GM19025 (cell line): ENCODE measurements at regions not wholly inside any gene's neighbourhood (a gene's known extent, or its start where the extent isn't known, plus 50 kb on each side); places are given as distances from the start of the nearest gene placed in this dataset.
"Not testable (repeated sequence)": the region's sequence is repeated elsewhere in the genome, so short reads cannot be mapped to it uniquely, and the experiment has no call there.

Experiments used
- ATAC-seq: cut with Tn5 transposase; IDR thresholded peaks from one replicate; pipeline ENCODE4 v1.9.1; 2021; ENCODE audit warnings: mild to moderate bottlenecking, low read depth, moderate library complexity; ENCODE audit not compliant: unreplicated experiment

DNA sequence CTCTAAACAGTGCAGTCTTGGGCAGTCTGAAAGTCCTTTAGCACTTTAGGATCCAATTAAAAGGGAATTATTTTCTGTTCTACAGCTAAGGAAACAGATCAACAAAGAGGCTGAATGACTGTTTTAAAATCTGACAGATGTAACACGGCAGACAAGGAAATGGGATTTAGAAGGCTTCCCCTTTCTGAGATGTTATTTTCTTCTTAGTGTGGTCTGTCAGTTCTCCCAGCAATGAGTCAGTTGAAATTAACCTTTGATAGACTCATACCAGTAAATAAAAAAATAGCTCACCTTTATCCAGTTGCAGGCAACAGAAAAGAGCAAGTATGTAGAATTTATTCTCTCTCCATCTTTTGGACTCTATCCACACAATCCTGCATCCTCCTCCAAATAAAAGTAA, 98.1 kb downstream of the NEDD1 start:
- ATAC-seq: no peak

DNA sequence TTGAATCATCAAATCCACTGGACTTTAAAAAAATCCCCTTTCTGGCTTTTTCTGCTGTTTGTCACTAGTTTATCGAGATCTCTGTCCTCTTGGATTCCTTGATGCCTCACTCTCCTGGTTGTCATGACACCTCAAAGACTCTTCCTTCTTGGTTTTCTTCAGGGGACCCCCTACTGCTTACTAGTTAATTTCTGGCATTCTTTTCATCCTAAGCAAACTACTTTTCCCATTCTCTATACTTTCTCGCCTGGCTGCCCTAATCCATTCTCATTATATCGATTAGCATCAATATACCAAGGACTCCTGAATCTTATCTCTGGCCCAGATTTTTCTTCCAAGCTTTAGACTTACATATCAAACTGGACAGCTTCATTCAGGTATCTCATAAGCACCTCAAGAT, 98.6 kb downstream of the NEDD1 start:
- ATAC-seq: no peak

- no peak for ATAC-seq
Observed at GRCh38 chr12:97006585-97006984, 99.5 kb downstream of the NEDD1 start.

GRCh38 chr12:97016163-97016562, 109.1 kb downstream of the NEDD1 start:
- no peak for ATAC-seq

GRCh38 chr12:97017213-97017612, 110.2 kb downstream of the NEDD1 start:
- ATAC-seq: no peak

- ATAC-seq: no peak
Observed at GRCh38 chr12:97022536-97023230, 115.6 kb downstream of the NEDD1 start.

- no peak for ATAC-seq
Observed at GRCh38 chr12:97024393-97024792, 117.3 kb downstream of the NEDD1 start.

DNA sequence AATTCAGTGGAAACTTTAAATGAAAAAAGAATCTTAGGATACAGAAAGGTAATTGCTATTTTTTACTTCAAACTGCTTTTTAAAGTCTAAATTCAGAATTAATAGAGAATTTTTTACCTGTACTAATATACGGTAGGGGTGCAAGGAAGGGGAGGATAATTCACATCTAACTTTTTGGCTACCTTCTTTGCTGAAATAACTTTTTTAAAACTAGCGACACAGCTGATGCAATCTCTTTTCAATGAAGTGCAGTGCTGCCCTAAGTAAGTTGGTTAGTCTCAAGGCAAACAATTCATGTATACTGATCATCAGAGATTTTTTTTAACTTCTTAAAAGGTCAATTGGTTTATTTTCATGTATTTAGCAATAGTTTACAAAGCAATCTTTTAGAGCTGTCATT, 119.8 kb downstream of the NEDD1 start:
- ATAC-seq: no peak

- ATAC-seq: no peak
Observed at GRCh38 chr12:97027482-97027881, 120.4 kb downstream of the NEDD1 start.

DNA sequence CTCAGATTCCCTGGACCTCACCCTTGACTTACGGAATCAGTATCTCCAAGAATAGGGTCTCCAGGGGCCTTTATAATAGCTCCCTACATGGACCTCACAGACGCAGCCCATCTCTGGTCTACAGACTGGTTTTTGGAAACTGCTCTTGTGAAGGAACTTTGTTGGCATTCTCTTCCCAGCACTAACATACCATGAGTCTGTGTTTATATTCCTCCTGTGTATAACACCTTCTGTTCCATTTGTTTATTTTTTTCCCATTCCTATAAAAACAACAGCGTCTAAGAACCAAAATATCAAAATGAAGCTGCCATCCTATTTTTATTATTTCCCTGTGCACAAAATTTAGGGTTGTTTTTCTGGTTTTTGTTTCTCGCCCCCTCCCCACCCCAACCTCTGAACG, 131.1 kb downstream of the NEDD1 start:
- no peak for ATAC-seq

DNA sequence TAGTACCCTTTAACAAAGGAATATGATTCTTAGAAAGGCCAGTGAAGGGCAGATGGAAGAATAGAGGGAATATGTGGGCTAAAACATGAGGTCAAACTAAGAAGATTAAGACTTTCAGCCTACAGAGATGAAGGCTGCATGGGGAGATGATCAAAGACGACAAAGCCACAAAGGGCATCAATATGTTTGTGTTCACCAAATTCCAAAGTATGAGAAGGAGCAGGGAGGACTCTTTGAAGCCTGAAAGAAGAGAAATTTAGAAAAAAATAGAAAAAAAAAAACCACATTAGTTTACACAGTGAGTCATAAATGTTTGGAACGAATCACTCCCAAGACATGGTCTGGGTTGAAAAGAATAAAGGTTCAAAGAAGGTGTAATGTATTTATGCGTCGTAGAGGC, 131.8 kb downstream of the NEDD1 start:
- ATAC-seq: no peak

DNA sequence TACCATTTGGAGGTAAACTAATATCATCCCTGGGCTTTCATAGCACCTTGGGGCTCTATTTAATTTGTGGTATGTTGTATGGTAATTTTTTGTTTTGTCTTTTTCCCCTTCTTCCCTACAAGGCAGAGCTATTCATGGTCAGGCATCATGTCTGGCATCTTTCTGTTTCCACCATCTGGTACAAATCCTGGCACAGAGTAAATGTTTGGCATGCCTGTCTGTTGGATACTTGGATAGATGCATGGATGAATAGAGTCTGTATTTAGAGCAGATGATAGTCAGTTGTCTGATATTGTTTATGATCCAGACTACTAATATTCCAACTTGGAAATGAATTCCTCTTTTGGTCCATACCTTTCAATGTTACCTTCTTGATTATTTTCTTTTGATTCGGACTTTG, 139.8 kb downstream of the NEDD1 start:
- ATAC-seq: no peak

DNA sequence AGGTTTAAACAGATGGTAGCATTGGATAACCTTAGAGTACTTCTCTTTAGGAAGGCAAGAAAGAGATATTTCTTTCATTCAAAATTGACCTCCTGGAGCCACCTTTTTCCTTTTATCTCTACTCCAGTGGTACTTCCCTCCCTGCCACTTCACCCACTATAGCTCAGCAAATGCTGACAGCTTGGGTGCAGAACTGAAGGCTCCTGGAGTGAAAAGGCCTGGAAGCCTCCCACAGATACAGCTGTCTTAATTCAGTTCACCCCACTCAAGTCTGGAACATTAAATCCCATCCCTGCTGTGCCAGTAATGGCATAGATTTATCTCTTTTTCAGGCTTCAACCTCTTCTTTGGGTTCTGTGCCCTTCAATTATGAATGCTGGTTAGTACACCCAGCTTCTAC, 140.3 kb downstream of the NEDD1 start:
- ATAC-seq: no peak

- no peak for ATAC-seq
Observed at GRCh38 chr12:97048421-97049035, 141.5 kb downstream of the NEDD1 start.

DNA sequence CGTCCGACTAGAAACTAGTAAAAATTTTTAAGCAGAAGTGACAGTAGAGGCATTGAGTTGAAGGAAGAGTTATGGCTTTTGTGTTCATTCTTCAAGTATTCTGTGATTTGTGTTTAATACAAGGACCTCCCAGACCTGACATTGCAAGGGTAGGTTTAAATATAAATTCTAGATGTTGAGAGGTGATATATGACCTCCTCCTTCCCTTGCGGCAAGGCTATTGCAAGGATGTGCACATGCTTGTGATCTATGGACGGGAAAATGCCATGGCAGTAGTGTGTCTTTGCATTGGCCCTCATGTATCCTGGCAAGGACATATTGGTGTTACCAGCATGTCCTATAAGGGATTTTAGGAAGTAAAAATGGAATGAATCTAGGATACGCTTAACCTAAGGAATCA, 143.5 kb downstream of the NEDD1 start:
- ATAC-seq: no peak

- no peak for ATAC-seq
Observed at GRCh38 chr12:97051341-97051740, 144.3 kb downstream of the NEDD1 start.

DNA sequence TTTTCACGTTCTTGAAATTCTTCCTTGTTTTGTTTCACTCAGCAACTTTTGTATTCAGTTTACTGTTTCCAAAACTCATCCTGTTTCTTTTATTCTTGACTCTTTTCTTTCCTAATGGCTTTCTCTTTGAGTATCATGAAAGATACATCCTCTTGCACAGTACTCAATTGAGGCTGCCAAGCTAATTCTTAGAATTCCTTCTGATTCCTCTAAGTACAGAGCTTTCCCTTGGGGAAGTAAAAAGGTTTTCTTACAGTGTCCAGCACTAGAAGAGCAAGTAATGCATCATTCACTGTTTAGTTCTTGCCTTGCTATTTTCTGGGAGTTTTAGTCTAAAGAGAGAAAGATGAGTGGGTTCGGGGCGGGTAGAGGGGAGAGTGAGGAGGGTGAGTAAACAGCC, 154.1 kb downstream of the NEDD1 start:
- ATAC-seq: no peak

- ATAC-seq: no peak
Observed at GRCh38 chr12:97063292-97063935, 156.4 kb downstream of the NEDD1 start.

GRCh38 chr12:97075161-97075933, 168.3 kb downstream of the NEDD1 start:
- ATAC-seq: no peak

GRCh38 chr12:97075934-97076630, 169.0 kb downstream of the NEDD1 start:
- no peak for ATAC-seq

DNA sequence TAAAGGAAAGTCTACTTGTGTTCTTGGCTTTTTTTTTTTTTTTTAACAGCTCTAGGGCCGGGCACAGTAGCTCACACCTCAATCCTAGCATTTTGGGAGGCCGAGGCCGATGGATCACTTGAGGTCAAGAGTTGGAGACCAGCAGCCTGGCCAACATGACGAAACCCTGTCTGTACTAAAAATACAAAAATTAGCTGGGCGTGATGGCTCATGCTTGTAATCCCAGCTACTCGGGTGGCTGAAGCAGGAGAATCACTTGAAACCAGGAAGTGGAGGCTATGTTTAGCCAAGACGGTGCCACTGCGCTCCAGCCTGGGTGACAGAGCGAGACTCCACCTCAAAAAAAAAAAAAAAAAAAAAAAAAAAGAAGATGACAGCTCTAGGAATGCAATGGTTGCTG, 169.9 kb downstream of the NEDD1 start:
- ATAC-seq: not testable (repeated sequence)
